HG03469 (cell line): ENCODE measurements at regions not wholly inside any gene's neighbourhood (a gene's known extent, or its start where the extent isn't known, plus 50 kb on each side); places are given as distances from the start of the nearest gene placed in this dataset.
"Not testable (repeated sequence)": the region's sequence is repeated elsewhere in the genome, so short reads cannot be mapped to it uniquely, and the experiment has no call there.

ENCODE experiments used
- ATAC-seq: cut with Tn5 transposase; IDR thresholded peaks from one replicate; pipeline ENCODE4 v1.9.1; 2021; ENCODE audit warnings: mild to moderate bottlenecking, moderate library complexity, moderate number of reproducible peaks; ENCODE audit not compliant: unreplicated experiment

GRCh38 chr14:106248321-106249192, 722.2 kb downstream of the TMEM121 start:
- no peak for ATAC-seq

GRCh38 chr14:106253995-106254394, 727.6 kb downstream of the TMEM121 start:
- not testable (repeated sequence) for ATAC-seq

- not testable (repeated sequence) for ATAC-seq
Measured at GRCh38 chr14:106257569-106257994, 731.2 kb downstream of the TMEM121 start.

GRCh38 chr14:106268013-106268727, 741.8 kb downstream of the TMEM121 start:
- ATAC-seq: no peak

- ATAC-seq: no peak
Measured at GRCh38 chr14:106269029-106269428, 742.6 kb downstream of the TMEM121 start.

GRCh38 chr14:106269451-106270204, 743.2 kb downstream of the TMEM121 start:
- no peak for ATAC-seq

GRCh38 chr14:106270476-106271121, 744.2 kb downstream of the TMEM121 start:
- not testable (repeated sequence) for ATAC-seq

GRCh38 chr14:106276326-106277267, 750.2 kb downstream of the TMEM121 start:
- ATAC-seq: no peak

- ATAC-seq: no peak
Measured at GRCh38 chr14:106277503-106277902, 751.1 kb downstream of the TMEM121 start.

GRCh38 chr14:106280876-106281275, 754.5 kb downstream of the TMEM121 start:
- no peak for ATAC-seq

GRCh38 chr14:106286697-106287290, 760.4 kb downstream of the TMEM121 start:
- ATAC-seq: no peak

- no peak for ATAC-seq
Measured at GRCh38 chr14:106287506-106287905, 761.1 kb downstream of the TMEM121 start.

- no peak for ATAC-seq
Measured at GRCh38 chr14:106291626-106292025, 765.2 kb downstream of the TMEM121 start.

- no peak for ATAC-seq
Measured at GRCh38 chr14:106294324-106294723, 767.9 kb downstream of the TMEM121 start.

- not testable (repeated sequence) for ATAC-seq
Measured at GRCh38 chr14:106300951-106301510, 774.6 kb downstream of the TMEM121 start.

GRCh38 chr14:106301609-106302008, 775.2 kb downstream of the TMEM121 start:
- not testable (repeated sequence) for ATAC-seq

GRCh38 chr14:106302661-106303060, 776.3 kb downstream of the TMEM121 start:
- no peak for ATAC-seq

- ATAC-seq: no peak
Measured at GRCh38 chr14:106304271-106304670, 777.9 kb downstream of the TMEM121 start.
